BLaER1 (cell line): ENCODE measurements at regions not wholly inside any gene's neighbourhood (a gene's known extent, or its start where the extent isn't known, plus 50 kb on each side); places are given as distances from the start of the nearest gene placed in this dataset.

Experiments
- H3K27ac ChIP-seq: shearing (Covaris generic); formaldehyde crosslinking; 2 replicates; pipeline ENCODE4 v1.8.1; 2022
- H3K27me3 ChIP-seq: shearing (Covaris generic); formaldehyde crosslinking; 2 replicates; pipeline ENCODE4 v1.8.1; 2022
- H3K36me3 ChIP-seq: shearing (Covaris generic); formaldehyde crosslinking; 2 replicates; pipeline ENCODE4 v1.8.1; 2022
- H3K4me1 ChIP-seq: shearing (Covaris generic); formaldehyde crosslinking; 2 replicates; pipeline ENCODE4 v1.8.1; 2022
- H3K4me2 ChIP-seq: shearing (Covaris generic); formaldehyde crosslinking; 2 replicates; pipeline ENCODE4 v1.8.1; 2022
- H3K4me3 ChIP-seq: shearing (Covaris generic); formaldehyde crosslinking; 2 replicates; pipeline ENCODE4 v1.8.1; 2022
- H3K9ac ChIP-seq: shearing (Covaris generic); formaldehyde crosslinking; 2 replicates; pipeline ENCODE4 v1.8.1; 2022
- H3K9me3 ChIP-seq: shearing (Covaris generic); formaldehyde crosslinking; 2 replicates; pipeline ENCODE4 v1.8.1; 2022
- H4K20me1 ChIP-seq: shearing (Covaris generic); formaldehyde crosslinking; 2 replicates; pipeline ENCODE4 v1.8.1; 2022
- Cebpa-rat ChIP-seq: shearing (Covaris generic); IDR thresholded peaks from 2 replicates; pipeline ENCODE4 v1.8.1; 2022

- H3K9me3 ChIP-seq: no peaks in the 10 kb centered on the region
Observed at GRCh38 chrX:124938715-124939114, 381.0 kb upstream of the TEX13C start.

GRCh38 chrX:124940531-124940930 is 379.1 kb upstream of the TEX13C start:
- no peaks in the 10 kb centered on the region for H4K20me1 ChIP-seq
- H3K27me3 ChIP-seq: peaks cover 84% of the 10 kb centered on the region
- no peak overlapping the region for H3K4me2 ChIP-seq
- no peaks in the 10 kb centered on the region for H3K4me1 ChIP-seq
- no peak overlapping the region for H3K27ac ChIP-seq
- no peak overlapping the region for H3K9ac ChIP-seq
- no peaks in the 10 kb centered on the region for H3K36me3 ChIP-seq
- no peak overlapping the region for H3K4me3 ChIP-seq
- no peaks in the 10 kb centered on the region for H3K9me3 ChIP-seq
- no peak for TF ChIP-seq Cebpa-rat

More at GRCh38 chrX:124938715-124939114, 381.0 kb upstream of the TEX13C start:
- H3K4me2 ChIP-seq: no peak overlapping the region
- H3K9ac ChIP-seq: no peak overlapping the region
- H3K36me3 ChIP-seq: no peaks in the 10 kb centered on the region
- H4K20me1 ChIP-seq: no peaks in the 10 kb centered on the region
- H3K4me1 ChIP-seq: no peaks in the 10 kb centered on the region
- H3K4me3 ChIP-seq: no peak overlapping the region
- H3K27me3 ChIP-seq: peaks cover 92% of the 10 kb centered on the region
- TF ChIP-seq Cebpa-rat: no peak
- no peak overlapping the region for H3K27ac ChIP-seq

- H3K27me3 ChIP-seq: peaks cover 78% of the 10 kb centered on the region
- no peak overlapping the region for H3K4me3 ChIP-seq
- no peaks in the 10 kb centered on the region for H3K4me1 ChIP-seq
- no peaks in the 10 kb centered on the region for H4K20me1 ChIP-seq
- H3K4me2 ChIP-seq: no peak overlapping the region
- H3K9ac ChIP-seq: no peak overlapping the region
- no peaks in the 10 kb centered on the region for H3K9me3 ChIP-seq
- no peak for TF ChIP-seq Cebpa-rat
- H3K27ac ChIP-seq: no peak overlapping the region
- no peaks in the 10 kb centered on the region for H3K36me3 ChIP-seq
Observed at GRCh38 chrX:124954402-124954801, 365.3 kb upstream of the TEX13C start.

- H3K4me2 ChIP-seq: no peak overlapping the region
- no peak overlapping the region for H3K9ac ChIP-seq
- no peak for TF ChIP-seq Cebpa-rat
- no peaks in the 10 kb centered on the region for H4K20me1 ChIP-seq
- no peak overlapping the region for H3K27ac ChIP-seq
- H3K9me3 ChIP-seq: no peaks in the 10 kb centered on the region
- H3K27me3 ChIP-seq: peaks cover 79% of the 10 kb centered on the region
- H3K4me3 ChIP-seq: no peak overlapping the region
- H3K36me3 ChIP-seq: no peaks in the 10 kb centered on the region
- H3K4me1 ChIP-seq: no peaks in the 10 kb centered on the region
Observed at GRCh38 chrX:124960454-124960853, 359.2 kb upstream of the TEX13C start.

- no peaks in the 10 kb centered on the region for H3K36me3 ChIP-seq
- TF ChIP-seq Cebpa-rat: no peak
- H3K9ac ChIP-seq: no peak within 1 kb of the TSS
- no peaks in the 10 kb centered on the region for H3K4me1 ChIP-seq
- H3K27me3 ChIP-seq: peaks cover 79% of the 10 kb centered on the region
- H3K27ac ChIP-seq: no peak within 1 kb of the TSS
- no peaks in the 10 kb centered on the region for H4K20me1 ChIP-seq
- no peak within 1 kb of the TSS for H3K4me3 ChIP-seq
- H3K9me3 ChIP-seq: no peaks in the 10 kb centered on the region
- no peak within 1 kb of the TSS for H3K4me2 ChIP-seq
Observed at GRCh38 chrX:124963717-124964116, 356.0 kb upstream of the TEX13C start, which contains the start of gene TENM1. Gene TENM1 (minus strand): TSS chrX:124963817.

GRCh38 chrX:124975456-124975855 is 344.2 kb upstream of the TEX13C start:
- no peaks in the 10 kb centered on the region for H3K36me3 ChIP-seq
- no peak overlapping the region for H3K4me2 ChIP-seq
- no peak overlapping the region for H3K4me3 ChIP-seq
- H3K27me3 ChIP-seq: peaks cover 48% of the 10 kb centered on the region
- H3K4me1 ChIP-seq: no peaks in the 10 kb centered on the region
- H3K9ac ChIP-seq: no peak overlapping the region
- no peaks in the 10 kb centered on the region for H3K9me3 ChIP-seq
- TF ChIP-seq Cebpa-rat: no peak
- no peaks in the 10 kb centered on the region for H4K20me1 ChIP-seq
- no peak overlapping the region for H3K27ac ChIP-seq

GRCh38 chrX:124981420-124981819 is 338.3 kb upstream of the TEX13C start:
- H3K4me2 ChIP-seq: no peak overlapping the region

GRCh38 chrX:124984140-124984813 is 335.4 kb upstream of the TEX13C start:
- Histone ChIP-seq H3K4me1 (no peaks in the 10 kb centered on the region), H3K4me3 (no peak overlapping the region), H3K27me3 (peaks cover 50% of the 10 kb centered on the region), H3K9me3 (no peaks in the 10 kb centered on the region), H3K9ac (no peak overlapping the region), H4K20me1 (no peaks in the 10 kb centered on the region), H3K27ac (no peak overlapping the region), H3K36me3 (no peaks in the 10 kb centered on the region), H3K4me2 (no peak overlapping the region)
- no peak for TF ChIP-seq Cebpa-rat

More at GRCh38 chrX:124981420-124981819, 338.3 kb upstream of the TEX13C start:
- no peak overlapping the region for H3K27ac ChIP-seq
- no peak for TF ChIP-seq Cebpa-rat
- H3K36me3 ChIP-seq: no peaks in the 10 kb centered on the region
- H4K20me1 ChIP-seq: no peaks in the 10 kb centered on the region
- H3K9me3 ChIP-seq: no peaks in the 10 kb centered on the region
- H3K9ac ChIP-seq: no peak overlapping the region
- H3K4me3 ChIP-seq: no peak overlapping the region
- peaks cover 58% of the 10 kb centered on the region for H3K27me3 ChIP-seq
- H3K4me1 ChIP-seq: no peaks in the 10 kb centered on the region

- Histone ChIP-seq H3K27me3 (peaks cover 56% of the 10 kb centered on the region), H3K36me3 (no peaks in the 10 kb centered on the region), H3K4me1 (no peaks in the 10 kb centered on the region), H3K27ac (no peak overlapping the region), H3K4me2 (no peak overlapping the region), H3K9me3 (no peaks in the 10 kb centered on the region), H3K9ac (no peak overlapping the region), H4K20me1 (no peaks in the 10 kb centered on the region), H3K4me3 (no peak overlapping the region)
- no peak for TF ChIP-seq Cebpa-rat
Observed at GRCh38 chrX:124986284-124986683, 333.4 kb upstream of the TEX13C start.

- peaks cover 73% of the 10 kb centered on the region for H3K27me3 ChIP-seq
- H3K4me3 ChIP-seq: no peak overlapping the region
- H3K9me3 ChIP-seq: no peaks in the 10 kb centered on the region
- no peak overlapping the region for H3K27ac ChIP-seq
- no peak overlapping the region for H3K9ac ChIP-seq
- H3K4me1 ChIP-seq: no peaks in the 10 kb centered on the region
- H3K36me3 ChIP-seq: no peaks in the 10 kb centered on the region
- no peak for TF ChIP-seq Cebpa-rat
- no peaks in the 10 kb centered on the region for H4K20me1 ChIP-seq
- H3K4me2 ChIP-seq: no peak overlapping the region
Observed at GRCh38 chrX:124993735-124994134, 325.9 kb upstream of the TEX13C start.

GRCh38 chrX:124994404-124994803 is 325.3 kb upstream of the TEX13C start:
- Histone ChIP-seq H3K36me3 (no peaks in the 10 kb centered on the region), H3K4me3 (no peak overlapping the region), H3K9me3 (no peaks in the 10 kb centered on the region), H4K20me1 (no peaks in the 10 kb centered on the region), H3K27me3 (peaks cover 73% of the 10 kb centered on the region), H3K27ac (no peak overlapping the region), H3K9ac (no peak overlapping the region), H3K4me1 (no peaks in the 10 kb centered on the region), H3K4me2 (no peak overlapping the region)
- no peak for TF ChIP-seq Cebpa-rat
